Endothelial cell of umbilical vein (primary cell): ENCODE measurements at regions not wholly inside any gene's neighbourhood (a gene's known extent, or its start where the extent isn't known, plus 50 kb on each side); places are given as distances from the start of the nearest gene placed in this dataset.

Experiments
- BruUV-seq: library from RNA; stranded (reverse); fragments of 400-500 nt; replicated peaks from 2 replicates; lab custom pipeline; 2021; lab: Mats Ljungman, UMichigan
- CTCF ChIA-PET: fragments of 300-600, 350-600 bp; sonication (Branson Sonifier 250); formaldehyde crosslinking; loops from one replicate; lab custom pipeline; 2021; ENCODE audit warnings: antibody characterized with exemption, inconsistent platforms; lab: Charles Lee
- POLR2A ChIA-PET: fragments of 300-600, 350-600 bp; sonication (Branson Sonifier 250); formaldehyde crosslinking; loops from one replicate; lab custom pipeline; 2021; ENCODE audit warnings: antibody characterized with exemption, inconsistent platforms; lab: Charles Lee
- DNase-seq: peaks from one replicate; pipeline ENCODE4 v3.0.0-alpha.2; 2011; ENCODE audit warnings: low read depth, low spot score
- FAIRE-seq: peaks from 2 replicates; lab custom pipeline; 2011; peaks lifted over from hg19 to GRCh38; lab: Jason Lieb, UNC
- H2AFZ ChIP-seq: 2 replicates; pipeline ENCODE4 v1.6.0; 2012; ENCODE audit warnings: low read depth, low read length, control low read depth, inconsistent platforms
- H3K27ac ChIP-seq: 2 replicates; pipeline ENCODE4 v1.5.1; 2011; ENCODE audit warnings: low read depth, mild to moderate bottlenecking, control low read depth, low read length, moderate library complexity; ENCODE audit not compliant: insufficient read depth
- H3K27me3 ChIP-seq, 2 experiments: 2 replicates each; pipeline versions ENCODE4 v1.6.0 to v1.6.1; 2011; ENCODE audit warnings: low read length in 2 of 2, mixed read lengths in 1 of 2; ENCODE audit not compliant: control insufficient read depth in 2 of 2, insufficient read depth in 2 of 2
- H3K36me3 ChIP-seq, 2 experiments: 2 replicates in 1 of 2; 3 replicates in 1 of 2; pipeline ENCODE4 v1.5.1; 2011; ENCODE audit warnings: low read length in 2 of 2, mild to moderate bottlenecking in 1 of 2, moderate library complexity in 1 of 2; ENCODE audit not compliant: control insufficient read depth in 2 of 2, insufficient read depth in 2 of 2; ENCODE audit errors: extremely low read depth in 1 of 2
- H3K4me1 ChIP-seq: 3 replicates; pipeline ENCODE4 v1.5.1; 2011; ENCODE audit warnings: mild to moderate bottlenecking, low read length; ENCODE audit not compliant: control insufficient read depth, insufficient read depth; ENCODE audit errors: extremely low read depth
- H3K4me2 ChIP-seq: 2 replicates; pipeline ENCODE4 v1.6.1; 2011; ENCODE audit warnings: low read length, control low read depth, mixed read lengths; ENCODE audit not compliant: insufficient read depth
- H3K4me3 ChIP-seq, 3 experiments: fragments of 200-600 bp in 1 of 3; sonication (generic), shearing (Covaris generic) in 1 of 3; replicated peaks in 1 of 3; 2 replicates each; pipeline ENCODE4 v1.5.1; 2011 to 2016; ENCODE audit warnings: control low read depth in 3 of 3, low read length in 3 of 3, mild to moderate bottlenecking in 2 of 3, inconsistent platforms in 1 of 3, low read depth in 1 of 3, moderate library complexity in 1 of 3; ENCODE audit not compliant: insufficient read depth in 1 of 3
- H3K79me2 ChIP-seq: 2 replicates; pipeline ENCODE4 v1.6.0; 2012; ENCODE audit warnings: low read length, inconsistent platforms; ENCODE audit not compliant: control insufficient read depth, insufficient read depth
- H3K9ac ChIP-seq: replicated peaks from 2 replicates; pipeline ENCODE3; 2011; ENCODE audit warnings: low read length, control low read depth; ENCODE audit not compliant: insufficient read depth; ENCODE audit errors: extremely low read depth
- H3K9me1 ChIP-seq: replicated peaks from 3 replicates; pipeline ENCODE4 v1.6.0; 2011; ENCODE audit warnings: mild to moderate bottlenecking, low read length; ENCODE audit not compliant: control insufficient read depth, insufficient read depth; ENCODE audit errors: extremely low read depth
- H3K9me3 ChIP-seq: replicated peaks from 2 replicates; pipeline ENCODE4 v1.5.1; 2012; ENCODE audit warnings: low read length, inconsistent platforms; ENCODE audit not compliant: control insufficient read depth, insufficient read depth
- H4K20me1 ChIP-seq: replicated peaks from 2 replicates; pipeline ENCODE3; 2011; ENCODE audit warnings: mild to moderate bottlenecking, low read length; ENCODE audit not compliant: control insufficient read depth, insufficient read depth; ENCODE audit errors: extremely low read depth
- EZH2 ChIP-seq: IDR thresholded peaks from 2 replicates; pipeline ENCODE4 v1.6.1; 2012; ENCODE audit warnings: borderline replicate concordance, low read depth, mild to moderate bottlenecking, moderate library complexity, low read length, inconsistent platforms; ENCODE audit not compliant: severe bottlenecking
- FOS ChIP-seq: IDR thresholded peaks from 2 replicates; pipeline ENCODE4 v1.6.1; 2011; ENCODE audit warnings: mild to moderate bottlenecking, low read length, moderate library complexity, borderline replicate concordance; ENCODE audit not compliant: insufficient read depth
- GATA2 ChIP-seq: IDR thresholded peaks from 2 replicates; pipeline ENCODE4 v1.7.0; 2011; ENCODE audit warnings: low read depth, mild to moderate bottlenecking, moderate library complexity, mixed read lengths, low read length; ENCODE audit not compliant: insufficient read length, insufficient read depth
- JUN ChIP-seq: IDR thresholded peaks from 2 replicates; pipeline ENCODE4 v1.6.1; 2011; ENCODE audit warnings: borderline replicate concordance, low read depth; ENCODE audit not compliant: insufficient read length, insufficient read depth
- MAX ChIP-seq: IDR thresholded peaks from 2 replicates; pipeline ENCODE4 v1.6.1; 2011; ENCODE audit not compliant: insufficient read depth, insufficient read length
- MYC ChIP-seq: IDR thresholded peaks from one replicate; pipeline ENCODE4 v1.6.1; 2011; ENCODE audit warnings: mild to moderate bottlenecking, low read depth, low read length
- POLR2A ChIP-seq: IDR thresholded peaks from 2 replicates; pipeline ENCODE4 v1.6.1; 2012; ENCODE audit warnings: low read depth, mild to moderate bottlenecking, control low read depth, low read length
- POLR2AphosphoS5 ChIP-seq: IDR thresholded peaks from 2 replicates; pipeline ENCODE4 v1.6.1; 2012; ENCODE audit warnings: low read depth, mild to moderate bottlenecking, control low read depth, low read length, moderate library complexity; ENCODE audit not compliant: insufficient read depth
- dilution Hi-C: fragments of 300-500 bp; cut with MboI; formaldehyde crosslinking; loops from one replicate; pipeline ENCODE4 v1.15.0; 2019; ENCODE audit warnings: low sequenced_read_pairs; ENCODE audit not compliant: extremely low pct_ligation_motif_present
- intact Hi-C: fragments of 100-400 bp; cut with micrococcal nuclease; formaldehyde crosslinking; loops from one replicate; pipeline ENCODE4 v1.10.0; 2022
- TF ChIP-seq, protein P1 (sequence below), 2 donors: IDR thresholded peaks; 1 replicate in 1 of 2; 2 replicates in 1 of 2; pipeline ENCODE4 v1.5.1; 2011; ENCODE audit warnings: low read length in 2 of 2, mild to moderate bottlenecking in 2 of 2, moderate library complexity in 2 of 2, control low read depth in 1 of 2, inconsistent platforms in 1 of 2, low read depth in 1 of 2; ENCODE audit not compliant: insufficient read depth in 1 of 2; ENCODE audit errors: extremely low read depth in 1 of 2

GRCh38 chr12:74915718-74916117 lies 293.9 kb downstream of the KCNC2 start:
- Histone ChIP-seq H3K4me3 (no peak overlapping the region), H3K79me2 (no peaks in the 10 kb centered on the region), H3K9me1 (no peaks in the 10 kb centered on the region), H3K4me2 (no peak overlapping the region), H2AFZ (no peak overlapping the region), H3K9ac (no peak overlapping the region), H3K27ac (no peak overlapping the region), H3K4me1 (no peaks in the 10 kb centered on the region), H3K27me3 (no peaks in the 10 kb centered on the region), H3K36me3 (no peaks in the 10 kb centered on the region), H4K20me1 (no peaks in the 10 kb centered on the region), H3K9me3 (no peaks in the 10 kb centered on the region)
- FAIRE-seq, result no peak
- TF ChIP-seq JUN, result no peak
- no peak for TF ChIP-seq EZH2
- TF ChIP-seq, protein P1, sequence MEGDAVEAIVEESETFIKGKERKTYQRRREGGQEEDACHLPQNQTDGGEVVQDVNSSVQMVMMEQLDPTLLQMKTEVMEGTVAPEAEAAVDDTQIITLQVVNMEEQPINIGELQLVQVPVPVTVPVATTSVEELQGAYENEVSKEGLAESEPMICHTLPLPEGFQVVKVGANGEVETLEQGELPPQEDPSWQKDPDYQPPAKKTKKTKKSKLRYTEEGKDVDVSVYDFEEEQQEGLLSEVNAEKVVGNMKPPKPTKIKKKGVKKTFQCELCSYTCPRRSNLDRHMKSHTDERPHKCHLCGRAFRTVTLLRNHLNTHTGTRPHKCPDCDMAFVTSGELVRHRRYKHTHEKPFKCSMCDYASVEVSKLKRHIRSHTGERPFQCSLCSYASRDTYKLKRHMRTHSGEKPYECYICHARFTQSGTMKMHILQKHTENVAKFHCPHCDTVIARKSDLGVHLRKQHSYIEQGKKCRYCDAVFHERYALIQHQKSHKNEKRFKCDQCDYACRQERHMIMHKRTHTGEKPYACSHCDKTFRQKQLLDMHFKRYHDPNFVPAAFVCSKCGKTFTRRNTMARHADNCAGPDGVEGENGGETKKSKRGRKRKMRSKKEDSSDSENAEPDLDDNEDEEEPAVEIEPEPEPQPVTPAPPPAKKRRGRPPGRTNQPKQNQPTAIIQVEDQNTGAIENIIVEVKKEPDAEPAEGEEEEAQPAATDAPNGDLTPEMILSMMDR (IDR thresholded peaks at IDR 0.05; ENCODE audit: extremely low read depth in 1 of 2, insufficient read depth in 1 of 2, low read depth in 1 of 2, low read length in 2 of 2), result no peak
- no peak for TF ChIP-seq FOS
- TF ChIP-seq GATA2, result no peak
- TF ChIP-seq POLR2AphosphoS5, result no peak
- no peak for TF ChIP-seq POLR2A
- no peak for TF ChIP-seq MAX
- no peak for TF ChIP-seq MYC
- POLR2A ChIA-PET, result no interaction called here
- dilution Hi-C loops, result no loop called here
- CTCF ChIA-PET, result no interaction called here
- intact Hi-C loops, result no loop called here
- no peak for DNase-seq
- BruUV-seq, result no TSS peak
